Thymus (tissue), 11 donors: ENCODE measurements at regions not wholly inside any gene's neighbourhood (a gene's known extent, or its start where the extent isn't known, plus 50 kb on each side); places are given as distances from the start of the nearest gene placed in this dataset.
"Not testable (repeated sequence)": the region's sequence is repeated elsewhere in the genome, so short reads cannot be mapped to it uniquely, and the experiment has no call there.

ENCODE experiments used
- DNase-seq, 9 donors: peaks; one replicate each; pipeline ENCODE4 v3.0.0-alpha.2; 2013; ENCODE audit warnings: low spot score in 9 of 9, low read depth in 6 of 9, missing footprints in 1 of 9
- H3K27ac ChIP-seq, 2 donors: one replicate each; pipeline ENCODE4 v1.5.1; 2013; ENCODE audit warnings: control low read depth in 1 of 2, low read depth in 1 of 2, low read length in 1 of 2, mild to moderate bottlenecking in 1 of 2, moderate library complexity in 1 of 2
- H3K27me3 ChIP-seq, 2 donors: one replicate each; pipeline ENCODE4 v1.5.1; 2013; ENCODE audit warnings: low read length in 1 of 2; ENCODE audit not compliant: control insufficient read depth in 2 of 2, insufficient read depth in 1 of 2
- H3K36me3 ChIP-seq, 2 donors: one replicate each; pipeline ENCODE4 v1.5.1; 2013; ENCODE audit warnings: low read length in 1 of 2, mild to moderate bottlenecking in 1 of 2, moderate library complexity in 1 of 2; ENCODE audit not compliant: control insufficient read depth in 2 of 2, insufficient read depth in 2 of 2
- H3K4me1 ChIP-seq, 2 donors: one replicate each; pipeline ENCODE4 v1.5.1; 2013; ENCODE audit warnings: low read length in 2 of 2; ENCODE audit not compliant: control insufficient read depth in 2 of 2, insufficient read depth in 2 of 2
- H3K4me3 ChIP-seq, 2 donors: one replicate each; pipeline ENCODE4 v1.5.1; 2013; ENCODE audit warnings: low read length in 2 of 2, control low read depth in 1 of 2, mild to moderate bottlenecking in 1 of 2
- H3K9me3 ChIP-seq, 2 donors: one replicate each; pipeline ENCODE4 v1.5.1; 2013; ENCODE audit warnings: low read length in 1 of 2, mild to moderate bottlenecking in 1 of 2; ENCODE audit not compliant: control insufficient read depth in 2 of 2, insufficient read depth in 1 of 2
- WGBS: extraction: QIAGEN DNeasy Blood & Tissue Kit; methylation state at CpG from one replicate; pipeline ENCODE4 v1.1.7; 2013; 5-methylcytosine and 5-hydroxymethylcytosine counted together
- donor health status: healthy.

DNA sequence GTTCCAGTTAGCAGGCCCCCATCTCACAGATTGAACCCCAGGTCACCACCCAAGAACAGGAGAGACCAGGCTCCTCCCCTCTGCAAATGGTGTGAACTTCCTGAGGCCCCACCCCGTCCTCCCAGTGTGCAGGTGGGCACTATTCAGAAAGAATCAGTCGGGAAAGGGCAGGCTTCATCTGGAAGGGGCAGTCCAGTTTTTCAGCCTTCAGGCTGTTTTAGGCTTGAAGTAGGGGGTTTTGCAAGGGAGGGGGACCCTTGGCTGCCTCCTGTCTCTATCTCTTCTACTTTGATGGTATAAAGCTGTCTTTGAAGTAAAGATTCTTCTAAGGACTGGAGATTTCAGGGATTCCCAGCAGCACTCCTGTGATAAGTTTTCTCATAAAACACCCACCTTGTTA lies 267.6 kb downstream of the RND3 start:
- DNase-seq = no peak
- no peak overlapping the region for H3K4me3 ChIP-seq
- H3K36me3 ChIP-seq = no peaks in the 10 kb centered on the region
- H3K27ac ChIP-seq = no peak overlapping the region
- H3K9me3 ChIP-seq = peaks cover 0 to 7% of the 10 kb centered on the region in 2 donors
- WGBS = 75% methylated on average over 2 of the region's 2 CpGs
- H3K4me1 ChIP-seq = no peaks in the 10 kb centered on the region
- H3K27me3 ChIP-seq = no peaks in the 10 kb centered on the region

DNA sequence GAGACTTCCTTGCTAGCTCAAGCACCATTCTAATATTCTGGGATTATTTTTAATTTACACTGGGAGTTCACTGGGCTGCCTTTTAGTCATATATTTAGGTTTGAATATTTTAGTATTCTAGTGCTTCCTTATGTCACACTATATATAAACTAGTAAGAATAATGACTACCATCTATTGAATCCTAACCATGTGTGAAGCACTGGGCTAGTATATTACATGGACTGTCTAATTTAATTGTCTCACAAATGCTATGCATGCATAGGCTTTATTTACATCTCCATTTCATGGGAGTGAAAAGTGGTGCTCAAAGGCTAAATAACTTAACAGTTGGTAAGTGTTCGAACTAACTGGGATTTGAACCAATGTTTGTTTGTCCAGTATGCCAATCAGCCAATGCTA lies 272.4 kb downstream of the RND3 start:
- Histone ChIP-seq H3K4me1 (no peaks in the 10 kb centered on the region), H3K36me3 (no peaks in the 10 kb centered on the region), H3K9me3 (peaks cover 0 to 7% of the 10 kb centered on the region in 2 donors), H3K4me3 (no peak overlapping the region), H3K27ac (no peak overlapping the region), H3K27me3 (no peaks in the 10 kb centered on the region)
- no peak for DNase-seq
- WGBS = 89% methylated on average over 1 of the region's 1 CpG

DNA sequence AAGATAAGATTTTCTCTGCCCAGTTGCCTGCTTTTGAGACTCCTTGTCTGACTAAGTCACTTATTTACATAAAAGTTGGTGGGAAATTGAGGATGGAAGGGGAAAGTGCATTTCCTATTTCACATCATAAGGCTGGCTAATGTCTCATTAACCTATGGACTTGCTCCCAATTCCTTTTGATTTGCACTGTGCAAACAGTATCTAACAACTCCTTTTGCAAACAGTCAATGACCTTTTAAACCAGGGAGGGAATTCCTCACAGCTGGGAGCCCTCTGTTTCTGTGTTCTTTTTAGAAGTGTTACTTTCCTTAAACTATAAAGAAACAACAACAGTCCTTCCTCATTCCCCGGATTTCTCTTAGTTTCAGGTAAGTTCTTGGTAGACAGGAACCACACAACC lies 272.8 kb downstream of the RND3 start:
- DNase-seq = no peak
- Histone ChIP-seq H3K27me3 (no peaks in the 10 kb centered on the region), H3K36me3 (no peaks in the 10 kb centered on the region), H3K4me3 (no peak overlapping the region), H3K4me1 (no peaks in the 10 kb centered on the region), H3K9me3 (peaks cover 0 to 7% of the 10 kb centered on the region in 2 donors), H3K27ac (no peak overlapping the region)
- WGBS = 43% methylated on average over 1 of the region's 1 CpG

DNA sequence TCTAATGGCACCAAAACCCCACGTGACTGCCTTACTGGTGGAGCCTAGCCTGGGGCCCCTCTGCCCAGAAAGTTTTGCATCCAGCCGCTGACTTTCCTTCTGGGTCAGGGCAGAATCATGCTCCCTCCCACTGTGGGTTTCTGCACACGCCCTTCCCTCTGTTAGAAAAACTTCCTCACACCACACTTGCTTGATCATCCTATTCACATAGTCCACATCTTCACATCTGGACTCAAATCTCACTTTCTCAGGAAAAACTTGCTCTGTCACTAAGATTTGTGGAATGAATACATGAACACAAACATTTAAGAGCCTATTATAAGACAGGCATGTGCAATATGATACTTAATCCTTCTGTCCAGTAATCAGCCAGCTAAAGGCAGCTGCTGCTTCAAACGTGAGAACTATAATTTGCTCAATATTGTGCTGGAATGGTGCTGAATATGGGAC lies 274.7 kb downstream of the RND3 start:
- 62% methylated on average over 4 of the region's 4 CpGs for WGBS

DNA sequence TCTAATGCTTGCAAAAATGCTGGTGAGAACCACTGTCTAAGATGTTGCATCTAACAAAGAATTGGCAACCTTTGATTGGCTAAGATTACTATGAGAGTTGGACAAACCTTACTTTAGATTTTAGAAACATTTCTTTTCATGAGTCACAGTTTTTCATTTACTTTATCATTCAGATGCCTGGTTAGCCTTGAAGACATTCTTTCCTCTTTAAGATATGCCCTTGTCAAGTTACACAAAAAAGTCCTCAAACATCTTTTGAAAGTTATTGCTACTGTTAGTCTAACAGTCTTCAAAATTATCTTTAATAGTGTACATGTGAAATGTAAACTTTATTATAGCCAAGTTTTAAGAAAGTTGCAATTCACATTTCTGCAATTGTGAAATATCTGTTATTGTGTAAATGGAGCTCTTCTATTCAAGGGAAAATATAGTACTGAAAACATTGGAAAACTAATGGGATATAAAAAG lies 276.3 kb downstream of the RND3 start:
- Histone ChIP-seq H3K4me3 (no peak overlapping the region), H3K27ac (no peak overlapping the region), H3K4me1 (no peaks in the 10 kb centered on the region), H3K9me3 (no peaks in the 10 kb centered on the region), H3K36me3 (no peaks in the 10 kb centered on the region), H3K27me3 (no peaks in the 10 kb centered on the region)
- DNase-seq = no peak

More for the DNA sequence above, 274.7 kb downstream of the RND3 start:
- Histone ChIP-seq H3K4me3 (no peak overlapping the region), H3K27me3 (no peaks in the 10 kb centered on the region), H3K36me3 (no peaks in the 10 kb centered on the region), H3K27ac (no peak overlapping the region), H3K4me1 (no peaks in the 10 kb centered on the region), H3K9me3 (no peaks in the 10 kb centered on the region)
- no peak for DNase-seq

DNA sequence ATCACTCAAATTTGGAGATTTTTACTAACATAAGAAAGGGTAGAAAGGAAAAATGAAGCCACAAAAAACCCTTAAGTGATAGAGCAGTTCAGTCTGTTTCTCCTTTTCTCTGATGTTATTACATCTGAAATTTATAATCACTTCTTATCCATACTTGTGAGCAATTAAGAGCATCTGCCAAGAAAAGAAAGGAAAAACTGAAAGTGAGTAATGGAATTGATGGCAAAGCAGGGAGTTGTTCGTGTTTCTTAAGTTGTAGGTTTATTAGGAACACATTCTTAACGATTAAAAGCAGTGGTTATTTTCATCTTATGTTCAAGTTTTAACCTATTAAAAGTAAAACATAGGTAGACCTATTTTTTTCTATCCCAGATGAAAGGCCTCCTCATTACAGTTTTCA lies 277.7 kb downstream of the RND3 start:
- H3K36me3 ChIP-seq = no peaks in the 10 kb centered on the region
- 76% methylated on average over 2 of the region's 2 CpGs for WGBS

DNA sequence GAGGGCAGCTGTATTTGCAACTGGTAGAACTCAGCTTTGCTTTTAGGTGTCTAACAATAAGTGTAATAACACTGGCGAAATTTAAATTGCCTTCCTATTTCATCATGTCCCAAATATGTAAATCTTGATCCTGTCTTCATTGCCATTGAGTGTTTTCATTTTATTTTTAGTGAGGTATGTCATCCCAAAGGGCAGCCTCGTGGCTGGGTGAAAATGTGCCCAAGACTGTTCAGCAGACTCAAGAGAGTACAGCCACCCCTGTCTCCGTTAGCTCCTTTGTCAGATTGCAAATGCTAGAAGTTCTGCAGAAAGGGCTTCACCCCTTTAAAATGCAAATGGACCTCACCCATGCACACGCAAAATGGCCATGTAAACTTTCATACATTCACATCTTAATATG lies 278.8 kb downstream of the RND3 start:
- H3K27ac ChIP-seq = no peak overlapping the region
- no peaks in the 10 kb centered on the region for H3K36me3 ChIP-seq
- H3K9me3 ChIP-seq = no peaks in the 10 kb centered on the region
- H3K27me3 ChIP-seq = no peaks in the 10 kb centered on the region
- DNase-seq = no peak
- H3K4me1 ChIP-seq = no peaks in the 10 kb centered on the region
- no peak overlapping the region for H3K4me3 ChIP-seq
- whole genome bisulfite sequencing = 78% methylated on average over 4 of the region's 4 CpGs

More for the DNA sequence above, 277.7 kb downstream of the RND3 start:
- DNase-seq = no peak
- Histone ChIP-seq H3K27me3 (no peaks in the 10 kb centered on the region), H3K27ac (no peak overlapping the region), H3K4me3 (no peak overlapping the region), H3K9me3 (no peaks in the 10 kb centered on the region), H3K4me1 (no peaks in the 10 kb centered on the region)

DNA sequence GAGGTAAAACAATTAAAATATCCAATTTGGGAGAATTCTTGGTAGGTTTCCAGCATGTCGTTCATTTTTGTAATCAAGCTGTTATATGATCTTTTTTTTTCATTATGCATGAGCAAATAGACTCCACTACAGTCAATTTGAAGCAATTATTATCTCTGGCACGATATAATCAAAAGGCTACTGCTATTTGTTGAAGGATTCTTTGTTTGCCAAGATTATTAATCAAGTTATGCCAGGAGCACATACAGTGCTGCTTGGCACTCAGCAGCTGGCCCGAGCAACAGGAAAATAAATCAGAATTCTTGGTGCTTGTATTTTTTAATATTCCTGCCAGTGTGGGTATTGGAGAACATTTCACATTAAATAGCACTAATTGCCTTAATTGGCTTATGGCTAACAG lies 279.5 kb downstream of the RND3 start:
- no peak overlapping the region for H3K27ac ChIP-seq
- WGBS = 81% methylated on average over 3 of the region's 3 CpGs
- no peaks in the 10 kb centered on the region for H3K36me3 ChIP-seq
- DNase-seq = no peak
- H3K4me1 ChIP-seq = no peaks in the 10 kb centered on the region
- H3K9me3 ChIP-seq = no peaks in the 10 kb centered on the region
- no peak overlapping the region for H3K4me3 ChIP-seq
- H3K27me3 ChIP-seq = no peaks in the 10 kb centered on the region

DNA sequence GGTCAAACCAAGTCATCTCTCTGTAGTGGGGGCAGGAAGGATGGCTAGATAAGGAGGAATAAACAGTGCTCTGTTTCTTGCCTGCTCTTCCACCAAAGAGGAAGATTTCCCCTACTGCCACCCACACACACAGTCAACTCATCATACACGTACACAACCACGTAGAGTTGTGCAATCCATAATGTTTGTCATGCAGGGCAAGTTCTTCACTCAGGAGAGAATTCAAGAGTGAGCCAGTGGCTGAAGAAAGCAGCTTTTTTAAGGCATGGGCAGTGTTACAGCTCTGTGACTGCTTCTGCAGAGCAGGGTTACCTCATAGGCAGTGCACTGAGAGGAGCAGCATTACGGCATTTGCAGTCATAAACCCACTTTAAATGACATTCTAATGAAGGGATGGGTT lies 283.0 kb downstream of the RND3 start:
- DNase-seq = no peak
- 94% methylated on average over 3 of the region's 3 CpGs for WGBS
- H3K27me3 ChIP-seq = no peaks in the 10 kb centered on the region

DNA sequence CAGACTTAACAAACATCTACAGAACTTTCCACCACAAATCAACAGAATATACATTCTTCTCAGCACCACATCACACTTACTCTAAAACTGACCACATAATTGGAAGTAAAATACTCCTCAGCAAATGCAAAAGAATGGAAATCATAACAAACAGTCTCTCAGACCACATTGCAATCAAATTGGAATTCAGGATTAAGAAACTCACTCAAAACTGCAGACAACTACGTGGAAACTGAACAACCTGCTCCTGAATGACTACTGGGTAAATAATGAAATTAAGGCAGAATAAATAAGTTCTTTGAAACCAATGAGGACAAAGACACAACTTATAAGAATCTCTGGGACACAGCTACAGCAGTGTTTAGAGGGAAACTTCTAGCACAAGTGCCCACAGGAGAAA lies 292.7 kb downstream of the RND3 start:
- not testable (repeated sequence) for H3K4me1 ChIP-seq, DNase-seq, H3K27me3 ChIP-seq, H3K27ac ChIP-seq, H3K4me3 ChIP-seq, H3K9me3 ChIP-seq, H3K36me3 ChIP-seq
- WGBS = 88% methylated on average over 1 of the region's 1 CpG

More for the DNA sequence above, 283.0 kb downstream of the RND3 start:
- Histone ChIP-seq H3K4me3 (no peak overlapping the region), H3K4me1 (no peaks in the 10 kb centered on the region), H3K9me3 (no peaks in the 10 kb centered on the region), H3K27ac (no peak overlapping the region), H3K36me3 (no peaks in the 10 kb centered on the region)
